CD4-positive, alpha-beta T cell treated with Interleukin-15 for 1 hour (primary cell): ENCODE measurements at regions not wholly inside any gene's neighbourhood (a gene's known extent, or its start where the extent isn't known, plus 50 kb on each side); places are given as distances from the start of the nearest gene placed in this dataset.

Experiments
- DNase-seq: peaks from one replicate; pipeline ENCODE4 v3.0.0-alpha.2; 2020

- no peak for DNase-seq
Measured at GRCh38 chr3:117485841-117486240, 776.3 kb downstream of the TUSC7 start.

DNA sequence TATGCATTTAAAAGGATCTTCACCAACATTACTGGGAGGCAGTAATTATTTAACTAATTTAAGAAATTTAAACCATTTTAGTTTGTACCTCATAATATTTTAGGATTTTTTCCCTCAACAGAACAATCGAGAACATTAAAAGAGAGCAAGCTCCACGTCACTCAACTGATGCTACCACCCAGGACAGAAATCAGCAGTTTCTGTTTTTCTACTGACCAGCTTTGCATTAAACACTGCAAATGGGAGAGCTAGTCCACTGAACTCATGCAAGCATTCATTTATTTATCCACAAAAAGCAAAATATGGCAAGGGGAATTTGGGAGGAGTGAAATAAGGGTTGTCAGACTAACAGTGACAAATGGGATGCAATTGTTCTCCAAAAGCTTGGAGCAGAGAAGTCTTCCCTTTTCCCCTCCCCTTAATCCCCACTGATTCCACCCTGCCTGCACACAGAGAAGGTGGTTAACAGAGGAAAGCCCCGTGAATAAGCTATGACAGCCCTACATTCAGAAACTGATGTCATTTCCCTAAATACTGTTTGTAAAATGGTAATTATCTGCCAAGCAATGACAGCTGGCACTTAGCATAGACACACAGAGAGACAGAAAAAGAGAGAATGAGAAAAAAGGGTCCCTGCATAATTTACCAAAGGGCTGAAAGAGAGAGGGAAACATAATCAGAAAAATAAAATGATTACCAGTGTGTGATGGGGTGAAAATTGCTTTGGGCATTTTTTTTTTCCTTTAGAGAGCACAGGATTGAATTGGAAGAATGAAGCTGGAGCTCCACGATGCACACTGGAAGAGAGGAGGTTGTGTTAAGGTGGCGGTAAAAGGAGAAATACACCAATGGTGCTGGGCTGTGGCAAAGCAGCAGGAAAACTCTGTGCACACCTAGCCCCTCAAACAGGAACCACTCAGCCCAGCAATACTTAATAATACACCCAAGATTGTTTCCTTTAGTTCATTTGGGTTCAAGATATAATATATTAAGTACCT is 777.4 kb downstream of the TUSC7 start:
- DNase-seq, result no peak

DNA sequence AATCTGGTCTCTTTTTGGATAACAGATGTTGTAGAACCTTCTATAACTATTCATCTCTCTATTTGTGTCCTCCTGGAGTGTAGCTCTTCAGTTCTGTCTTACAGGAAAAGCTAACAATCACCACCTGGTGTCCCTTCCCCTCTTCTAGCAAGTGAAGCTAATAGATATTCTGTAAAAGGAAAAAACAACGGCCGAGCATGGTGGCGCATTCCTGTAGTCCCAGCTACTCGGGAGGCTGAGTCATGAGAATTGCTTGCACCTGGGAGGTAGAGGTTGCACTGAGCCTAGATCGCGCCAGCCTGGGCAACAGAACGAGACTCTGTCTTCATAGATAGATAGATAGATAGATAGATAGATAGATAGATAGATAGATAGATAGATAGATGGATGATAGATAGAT is 779.4 kb downstream of the TUSC7 start:
- no peak for DNase-seq

DNA sequence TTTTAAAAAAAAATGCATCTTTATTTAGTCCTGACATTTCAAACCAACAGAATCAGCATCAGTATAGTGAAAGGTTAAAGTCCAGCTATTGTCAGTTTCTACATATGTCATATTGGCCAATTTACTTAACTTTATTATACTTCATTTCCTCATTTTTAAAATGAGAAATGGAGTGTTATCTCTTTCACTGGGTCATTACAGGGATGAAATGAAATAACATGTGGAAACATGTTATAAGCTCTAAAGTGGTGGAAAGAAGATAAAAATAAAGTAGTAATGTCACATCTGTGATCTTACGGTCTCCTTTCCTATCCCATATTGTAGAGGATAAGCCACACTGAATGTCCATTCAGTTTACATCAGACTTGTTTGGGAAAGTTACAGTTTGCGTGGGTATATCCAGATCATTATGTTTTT is 780.1 kb downstream of the TUSC7 start:
- DNase-seq, result no peak

- DNase-seq, result no peak
Measured at GRCh38 chr3:117490716-117491115, 781.1 kb downstream of the TUSC7 start.

GRCh38 chr3:117495620-117496019 is 786.0 kb downstream of the TUSC7 start:
- no peak for DNase-seq

- no peak for DNase-seq
Measured at GRCh38 chr3:117499189-117499870, 789.8 kb downstream of the TUSC7 start.

DNA sequence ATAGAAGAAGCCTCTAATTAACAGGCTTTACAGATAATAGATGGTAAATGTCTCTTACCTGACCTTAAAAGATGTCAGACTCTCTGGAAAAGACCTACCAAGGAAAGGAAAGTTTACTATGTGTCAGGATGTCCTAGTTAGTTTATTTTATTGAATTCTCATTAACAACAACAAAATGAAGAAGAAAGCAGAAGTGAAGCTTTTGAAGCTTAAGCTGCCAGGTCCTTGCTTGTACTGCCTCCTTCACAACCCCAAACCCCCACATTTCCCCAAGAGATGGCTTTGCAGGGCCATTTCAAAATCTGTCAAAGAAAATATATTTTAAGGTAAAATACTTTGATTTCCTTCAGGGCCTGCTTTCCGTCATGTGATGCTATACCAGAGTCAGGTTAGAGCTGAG is 798.4 kb downstream of the TUSC7 start:
- no peak for DNase-seq

DNA sequence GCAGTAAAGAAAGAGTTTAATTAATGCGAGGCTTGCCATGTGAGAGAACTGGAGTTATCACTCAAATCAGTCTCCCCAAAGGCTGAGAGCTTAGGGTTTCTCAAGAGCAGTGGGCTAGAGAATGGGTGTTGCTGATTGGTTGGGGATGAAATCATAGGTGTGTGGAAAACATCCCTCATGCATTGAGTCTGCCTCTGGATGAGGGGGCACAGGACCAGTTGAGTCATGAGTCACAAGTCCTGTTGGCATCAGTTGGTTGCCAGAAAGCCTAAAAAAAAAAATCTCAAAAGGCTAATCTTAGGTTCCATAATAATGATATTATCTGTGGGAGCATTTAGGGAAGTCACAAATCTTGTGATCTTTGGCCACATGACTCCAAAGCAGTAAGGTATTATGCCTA is 800.3 kb downstream of the TUSC7 start:
- no peak for DNase-seq

GRCh38 chr3:117510396-117510795 is 800.8 kb downstream of the TUSC7 start:
- no peak for DNase-seq

- no peak for DNase-seq
Measured at GRCh38 chr3:117512975-117513374, 803.4 kb downstream of the TUSC7 start.

- no peak for DNase-seq
Measured at GRCh38 chr3:117515309-117515708, 805.7 kb downstream of the TUSC7 start.

DNA sequence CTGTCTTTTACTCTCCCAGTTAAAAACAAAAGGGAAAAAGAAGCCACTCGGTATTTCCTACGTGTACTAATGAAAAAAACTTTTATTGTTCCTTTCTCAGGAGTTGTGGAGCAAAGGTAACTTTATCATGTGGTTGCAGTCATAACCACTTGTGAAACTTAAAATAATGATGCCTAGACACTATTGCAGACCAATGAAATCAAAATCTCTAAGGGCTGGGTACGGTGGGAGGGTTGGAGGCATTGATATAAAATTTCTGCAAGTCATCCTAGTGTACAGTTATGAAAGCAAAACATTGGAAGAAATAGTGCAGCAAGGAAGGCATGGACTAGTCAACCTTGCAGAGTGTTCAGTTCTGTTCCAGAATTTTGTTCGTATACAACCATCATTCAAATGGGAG is 808.8 kb downstream of the TUSC7 start:
- DNase-seq, result no peak

GRCh38 chr3:117519776-117520175 is 810.2 kb downstream of the TUSC7 start:
- DNase-seq, result no peak

DNA sequence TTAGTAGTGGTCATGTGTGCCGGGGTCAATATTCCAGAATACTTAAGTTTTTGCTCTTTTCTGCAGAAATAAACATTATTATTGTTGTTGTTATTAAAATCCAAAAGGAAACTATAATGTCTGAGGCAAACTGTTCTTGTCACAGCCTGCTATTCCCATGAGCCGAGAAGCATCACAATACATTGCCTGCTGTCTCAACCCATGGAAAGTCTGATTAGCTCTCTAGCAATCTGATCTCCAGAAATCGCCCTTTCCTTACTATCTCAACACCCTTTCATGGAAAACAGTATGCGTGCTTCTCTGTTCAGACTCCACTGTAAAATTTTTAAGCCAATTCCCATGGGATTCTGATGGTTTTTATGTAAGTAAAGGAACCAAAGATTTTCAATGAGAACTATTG is 811.0 kb downstream of the TUSC7 start:
- no peak for DNase-seq

GRCh38 chr3:117523418-117523817 is 813.8 kb downstream of the TUSC7 start:
- no peak for DNase-seq

DNA sequence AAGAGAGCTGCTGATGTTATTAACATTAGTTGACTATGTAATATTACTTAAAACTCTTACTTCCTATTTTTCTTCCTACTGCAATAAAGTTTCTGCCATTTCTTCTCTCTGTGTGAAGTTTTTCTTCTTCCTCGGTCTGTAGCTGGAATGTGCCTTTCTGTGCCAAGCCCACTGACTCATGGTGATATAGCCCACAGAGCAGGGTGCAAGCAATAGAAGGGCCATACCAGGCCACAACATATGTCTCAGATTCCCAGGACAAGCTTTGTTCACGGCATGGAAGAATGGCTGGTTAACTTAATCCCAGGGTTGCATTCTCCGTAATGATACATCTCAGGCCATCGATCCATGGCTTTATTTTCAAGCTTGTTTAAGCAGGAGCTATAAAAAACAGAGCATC is 815.3 kb downstream of the TUSC7 start:
- DNase-seq, result no peak

DNA sequence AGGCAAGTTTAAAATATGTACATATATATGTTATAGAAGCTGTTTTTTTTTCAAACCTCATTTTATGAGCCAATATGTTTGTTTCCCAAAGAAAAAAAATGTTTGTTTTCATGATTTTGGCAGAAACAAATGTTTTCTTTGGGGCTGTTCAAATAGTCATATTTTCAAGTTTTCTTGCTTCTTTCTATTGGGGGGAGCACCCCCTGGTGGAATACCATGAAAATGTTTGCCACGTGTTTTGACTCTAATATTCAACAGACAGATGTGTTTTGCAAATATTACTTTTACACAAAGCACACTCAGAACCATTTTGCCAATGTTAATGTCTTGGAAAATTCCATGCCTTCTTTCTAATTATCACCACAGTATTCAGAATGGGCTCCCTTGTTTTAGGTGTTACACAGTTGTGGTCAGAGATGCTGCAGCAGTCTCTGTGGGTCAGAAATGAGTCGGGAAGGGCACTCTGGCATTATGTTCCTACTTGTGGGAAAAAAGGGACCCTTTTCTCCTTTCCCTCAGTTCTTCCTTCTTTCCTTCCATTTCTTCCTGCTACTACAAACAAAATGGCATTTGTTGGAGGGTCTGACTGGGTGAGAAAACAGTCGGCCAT is 817.0 kb downstream of the TUSC7 start:
- DNase-seq, result no peak

- no peak for DNase-seq
Measured at GRCh38 chr3:117527346-117527745, 817.8 kb downstream of the TUSC7 start.

- no peak for DNase-seq
Measured at GRCh38 chr3:117528688-117529087, 819.1 kb downstream of the TUSC7 start.

GRCh38 chr3:117531078-117531767 is 821.6 kb downstream of the TUSC7 start:
- no peak for DNase-seq

DNA sequence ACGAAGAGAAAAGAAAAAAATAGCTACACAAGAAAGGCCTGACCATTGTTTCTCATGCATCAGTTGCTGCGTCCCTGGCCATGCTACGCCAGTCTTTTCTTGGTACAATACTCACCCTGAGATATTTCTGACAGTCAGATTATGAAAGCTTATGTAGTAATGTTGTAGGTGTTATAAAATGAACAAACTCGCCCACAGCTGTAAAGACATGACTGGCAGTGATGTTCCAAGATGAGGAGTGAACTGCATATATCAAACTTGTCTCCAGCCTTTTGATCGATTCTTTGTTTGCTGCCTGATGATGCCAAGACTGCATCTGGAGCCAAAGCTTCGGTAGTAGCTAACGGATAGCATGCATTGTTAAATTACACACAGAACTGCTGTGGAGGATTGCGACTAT is 822.7 kb downstream of the TUSC7 start:
- no peak for DNase-seq

DNA sequence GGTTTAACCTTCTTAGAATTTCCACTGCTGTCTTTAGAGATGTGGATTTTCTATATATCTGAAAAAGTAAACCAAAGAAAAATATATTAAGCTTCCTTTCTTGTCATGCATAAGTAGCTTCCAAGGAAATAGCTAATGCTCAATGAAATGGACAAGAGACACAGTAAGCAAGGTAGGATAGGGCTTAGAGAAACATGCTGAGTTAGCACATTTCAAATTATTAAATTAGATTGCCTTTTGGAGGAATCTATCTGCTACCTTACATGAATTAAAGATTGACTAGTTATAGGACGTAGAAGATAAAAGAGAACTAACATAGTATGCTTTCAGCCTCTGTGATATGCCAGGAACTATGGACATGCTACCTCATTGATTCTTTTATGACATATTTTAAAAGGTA is 824.6 kb downstream of the TUSC7 start:
- DNase-seq, result no peak
